WTC11 (cell line): ENCODE measurements at regions not wholly inside any gene's neighbourhood (a gene's known extent, or its start where the extent isn't known, plus 50 kb on each side); places are given as distances from the start of the nearest gene placed in this dataset.

Experiments
- ATAC-seq: fragments of 200-7000 bp; cut with Tn5 transposase; 2 replicates; pipeline ENCODE4 v1.10.0; 2021; ENCODE audit warnings: mild to moderate bottlenecking, moderate library complexity
- CTCF ChIA-PET: fragments of 300-600 bp; sonication (Branson Sonifier 250); formaldehyde crosslinking; loops from one replicate; lab custom pipeline; 2021; ENCODE audit warnings: antibody characterized with exemption; lab: Charles Lee
- POLR2A ChIA-PET: fragments of 350-600 bp; sonication (Branson Sonifier 250); formaldehyde crosslinking; loops from one replicate; lab custom pipeline; 2021; ENCODE audit warnings: antibody characterized with exemption; lab: Charles Lee
- DNase-seq: peaks from one replicate; pipeline ENCODE4 v3.0.0; 2021; ENCODE audit warnings: low spot score
- H3K27ac Mint-ChIP-seq: 2 replicates; pipeline ENCODE4 v1.8.0; 2021; ENCODE audit warnings: mixed read lengths
- H3K27me3 Mint-ChIP-seq: 2 replicates; pipeline ENCODE4 v1.8.0; 2021; ENCODE audit warnings: low read depth, mild to moderate bottlenecking, moderate library complexity, mixed read lengths
- H3K36me3 Mint-ChIP-seq: 2 replicates; pipeline ENCODE4 v1.8.0; 2021; ENCODE audit warnings: mixed read lengths
- H3K4me1 Mint-ChIP-seq: 2 replicates; pipeline ENCODE4 v1.8.0; 2022; ENCODE audit warnings: mixed read lengths
- H3K4me3 Mint-ChIP-seq: 2 replicates; pipeline ENCODE4 v1.8.0; 2021; ENCODE audit warnings: mild to moderate bottlenecking, moderate library complexity, mixed read lengths
- H3K9me3 Mint-ChIP-seq: 2 replicates; pipeline ENCODE4 v1.8.0; 2021; ENCODE audit warnings: mixed read lengths
- ATF6 ChIP-seq: sonication (generic); formaldehyde crosslinking; IDR thresholded peaks from 2 replicates; pipeline ENCODE4 v1.8.1; 2023; ENCODE audit warnings: mild to moderate bottlenecking, missing genetic modification reagents
- E2F5 ChIP-seq: sonication (generic); formaldehyde crosslinking; IDR thresholded peaks from 2 replicates; pipeline ENCODE4 v1.8.1; 2022; ENCODE audit warnings: mild to moderate bottlenecking, moderate library complexity, missing genetic modification reagents
- HMGA2 ChIP-seq: fragments of 250-450 bp; sonication (Bioruptor Pico); IDR thresholded peaks from 2 replicates; pipeline ENCODE4 v1.4.0; 2021; ENCODE audit warnings: mild to moderate bottlenecking, moderate library complexity
- HMGXB4 ChIP-seq: sonication (generic); formaldehyde crosslinking; IDR thresholded peaks from 2 replicates; pipeline ENCODE4 v1.8.1; 2023; ENCODE audit warnings: mild to moderate bottlenecking, moderate library complexity, missing genetic modification reagents
- IRF2 ChIP-seq: sonication (generic); formaldehyde crosslinking; IDR thresholded peaks from 2 replicates; pipeline ENCODE4 v1.8.0; 2022; ENCODE audit warnings: low read depth, missing genetic modification reagents, borderline replicate concordance
- NFYB ChIP-seq: sonication (generic); formaldehyde crosslinking; conservative IDR thresholded peaks from 2 replicates; pipeline ENCODE4 v1.8.0; 2022; ENCODE audit warnings: low read depth, missing genetic modification reagents
- NR1H2 ChIP-seq: sonication (generic); formaldehyde crosslinking; IDR thresholded peaks from 2 replicates; pipeline ENCODE4 v1.9.0; 2021; ENCODE audit warnings: mild to moderate bottlenecking, moderate library complexity, missing genetic modification reagents
- PRRX2 ChIP-seq: fragments of 250-450 bp; sonication (Bioruptor Pico); IDR thresholded peaks from 2 replicates; pipeline ENCODE4 v1.8.0; 2021; ENCODE audit warnings: mild to moderate bottlenecking
- SMAD3 ChIP-seq: sonication (generic); formaldehyde crosslinking; IDR thresholded peaks from 2 replicates; pipeline ENCODE4 v1.8.0; 2022; ENCODE audit warnings: missing genetic modification reagents, mild to moderate bottlenecking, borderline replicate concordance
- SMAD4 ChIP-seq: sonication (generic); formaldehyde crosslinking; IDR thresholded peaks from 2 replicates; pipeline ENCODE4 v1.8.0; 2022; ENCODE audit warnings: mild to moderate bottlenecking, missing genetic modification reagents
- SP1 ChIP-seq: sonication (generic); formaldehyde crosslinking; conservative IDR thresholded peaks from 2 replicates; pipeline ENCODE4 v1.8.1; 2022; ENCODE audit warnings: missing genetic modification reagents
- TP53 ChIP-seq: sonication (generic); formaldehyde crosslinking; IDR thresholded peaks from 2 replicates; pipeline ENCODE4 v1.8.1; 2023; ENCODE audit warnings: mild to moderate bottlenecking, missing genetic modification reagents
- ZBTB43 ChIP-seq: sonication (generic); formaldehyde crosslinking; IDR thresholded peaks from 2 replicates; pipeline ENCODE4 v1.8.1; 2023; ENCODE audit warnings: mild to moderate bottlenecking, missing genetic modification reagents
- ZNF232 ChIP-seq: sonication (generic); formaldehyde crosslinking; IDR thresholded peaks from 2 replicates; pipeline ENCODE4 v1.8.0; 2022; ENCODE audit warnings: mild to moderate bottlenecking, missing genetic modification reagents
- ZNF263 ChIP-seq: sonication (generic); formaldehyde crosslinking; IDR thresholded peaks from 2 replicates; pipeline ENCODE4 v1.8.1; 2022; ENCODE audit warnings: low read depth, mild to moderate bottlenecking, moderate library complexity, missing genetic modification reagents
- ZNF425 ChIP-seq: fragments of 250-450 bp; sonication (Bioruptor Pico); conservative IDR thresholded peaks from 2 replicates; pipeline ENCODE4 v1.9.0; 2021; ENCODE audit warnings: mild to moderate bottlenecking
- TF ChIP-seq, protein P1 (sequence below): sonication (generic); formaldehyde crosslinking; IDR thresholded peaks from 2 replicates; pipeline ENCODE4 v1.8.0; 2022; ENCODE audit warnings: missing genetic modification reagents

DNA sequence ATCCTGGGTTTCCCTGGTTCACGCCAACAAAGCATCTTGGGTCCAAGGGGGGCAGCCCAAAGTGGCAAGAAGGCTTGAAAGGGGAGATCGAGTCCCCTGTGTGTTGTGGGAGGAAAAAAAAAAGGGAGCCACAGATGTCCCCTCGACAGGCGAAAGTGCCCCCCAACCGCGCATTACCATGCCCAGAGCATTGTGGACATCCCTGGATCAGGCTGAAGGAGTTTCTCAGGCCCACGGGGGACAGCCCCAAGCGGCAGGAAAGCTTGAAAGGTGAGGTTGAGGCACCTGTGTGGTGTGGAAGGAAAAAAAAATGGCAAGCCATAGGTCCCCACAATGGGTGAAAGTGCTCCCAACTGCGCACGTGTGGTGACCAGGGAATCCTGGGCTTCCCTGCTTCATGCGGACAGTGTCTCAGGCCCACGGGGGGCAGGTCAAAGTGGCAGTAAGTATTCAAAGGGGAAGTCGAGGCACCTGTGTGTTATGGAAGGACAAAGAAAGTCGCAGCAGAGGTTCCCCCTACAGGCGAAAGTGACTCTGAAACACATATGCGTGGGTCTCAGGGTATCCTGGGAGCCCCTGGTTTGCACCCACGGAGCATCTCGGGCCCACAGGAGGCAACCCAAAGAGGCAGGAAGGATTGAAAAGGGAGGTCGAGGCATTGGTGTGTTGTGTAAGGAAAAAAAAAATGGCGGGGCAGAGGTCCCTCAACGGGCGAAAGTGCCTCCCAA, 580.1 kb downstream of the ALG10 start (continued):
- TF ChIP-seq ATF6 (CRISPR knock-in tag) (no peak), IRF2 (CRISPR knock-in tag) (no peak), HMGXB4 (CRISPR knock-in tag) (no peak), HMGA2 (CRISPR knock-in tag) (no peak), NR1H2 (no peak), ZBTB43 (CRISPR knock-in tag) (no peak), SMAD3 (CRISPR knock-in tag) (no peak)

- Mint-ChIP-seq H3K27ac (no peak overlapping the region), H3K27me3 (peaks cover 20% of the 10 kb centered on the region), H3K4me1 (no peaks in the 10 kb centered on the region), H3K36me3 (peaks cover 81% of the 10 kb centered on the region), H3K9me3 (peaks cover 75% of the 10 kb centered on the region)
- CTCF ChIA-PET = no interaction called here
- no peak for ATAC-seq
- DNase-seq = no peak
- POLR2A ChIA-PET = no interaction called here
- TF ChIP-seq, protein P1, sequence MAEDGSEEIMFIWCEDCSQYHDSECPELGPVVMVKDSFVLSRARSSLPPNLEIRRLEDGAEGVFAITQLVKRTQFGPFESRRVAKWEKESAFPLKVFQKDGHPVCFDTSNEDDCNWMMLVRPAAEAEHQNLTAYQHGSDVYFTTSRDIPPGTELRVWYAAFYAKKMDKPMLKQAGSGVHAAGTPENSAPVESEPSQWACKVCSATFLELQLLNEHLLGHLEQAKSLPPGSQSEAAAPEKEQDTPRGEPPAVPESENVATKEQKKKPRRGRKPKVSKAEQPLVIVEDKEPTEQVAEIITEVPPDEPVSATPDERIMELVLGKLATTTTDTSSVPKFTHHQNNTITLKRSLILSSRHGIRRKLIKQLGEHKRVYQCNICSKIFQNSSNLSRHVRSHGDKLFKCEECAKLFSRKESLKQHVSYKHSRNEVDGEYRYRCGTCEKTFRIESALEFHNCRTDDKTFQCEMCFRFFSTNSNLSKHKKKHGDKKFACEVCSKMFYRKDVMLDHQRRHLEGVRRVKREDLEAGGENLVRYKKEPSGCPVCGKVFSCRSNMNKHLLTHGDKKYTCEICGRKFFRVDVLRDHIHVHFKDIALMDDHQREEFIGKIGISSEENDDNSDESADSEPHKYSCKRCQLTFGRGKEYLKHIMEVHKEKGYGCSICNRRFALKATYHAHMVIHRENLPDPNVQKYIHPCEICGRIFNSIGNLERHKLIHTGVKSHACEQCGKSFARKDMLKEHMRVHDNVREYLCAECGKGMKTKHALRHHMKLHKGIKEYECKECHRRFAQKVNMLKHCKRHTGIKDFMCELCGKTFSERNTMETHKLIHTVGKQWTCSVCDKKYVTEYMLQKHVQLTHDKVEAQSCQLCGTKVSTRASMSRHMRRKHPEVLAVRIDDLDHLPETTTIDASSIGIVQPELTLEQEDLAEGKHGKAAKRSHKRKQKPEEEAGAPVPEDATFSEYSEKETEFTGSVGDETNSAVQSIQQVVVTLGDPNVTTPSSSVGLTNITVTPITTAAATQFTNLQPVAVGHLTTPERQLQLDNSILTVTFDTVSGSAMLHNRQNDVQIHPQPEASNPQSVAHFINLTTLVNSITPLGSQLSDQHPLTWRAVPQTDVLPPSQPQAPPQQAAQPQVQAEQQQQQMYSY (CRISPR knock-in tag) = no peak
- no peak for TF ChIP-seq ZNF232 (CRISPR knock-in tag)
- TF ChIP-seq ZNF263 = no peak
- no peak for TF ChIP-seq SP1 (CRISPR knock-in tag)
- TF ChIP-seq PRRX2 = no peak
- TF ChIP-seq E2F5 (CRISPR knock-in tag) = no peak
- TF ChIP-seq ZNF425 (CRISPR knock-in tag) = no peak
- no peak for TF ChIP-seq SMAD4 (CRISPR knock-in tag)
- TF ChIP-seq NFYB = no peak
- no peak for TF ChIP-seq TP53 (CRISPR knock-in tag)
- TF ChIP-seq, all 79 proteins: peak for 0
- H3K4me3 Mint-ChIP-seq = no peak overlapping the region
Observed at GRCh38 chr12:34603382-34604035, 581.2 kb downstream of the ALG10 start.
